A673 (cell line): ENCODE measurements at regions not wholly inside any gene's neighbourhood (a gene's known extent, or its start where the extent isn't known, plus 50 kb on each side); places are given as distances from the start of the nearest gene placed in this dataset.

Source experiments
- BruUV-seq: library from RNA; stranded (reverse); fragments of 400-500 nt; replicated peaks from 2 replicates; lab custom pipeline; 2021; lab: Mats Ljungman, UMichigan
- CTCF ChIA-PET: fragments of 300-600 bp; sonication (Branson Sonifier 250); formaldehyde crosslinking; loops from one replicate; lab custom pipeline; 2022; ENCODE audit warnings: antibody characterized with exemption; lab: Charles Lee
- POLR2A ChIA-PET: fragments of 300-600 bp; sonication (Branson Sonifier 250); formaldehyde crosslinking; loops from one replicate; lab custom pipeline; 2022; ENCODE audit warnings: antibody characterized with exemption; ENCODE audit not compliant: low non-redundant PET; lab: Charles Lee
- DNase-seq: peaks from one replicate; pipeline ENCODE4 v3.0.0-alpha.2; 2015; ENCODE audit warnings: low spot score
- H3K27ac ChIP-seq: fragments of 200-600 bp; sonication (generic); 2 replicates; pipeline ENCODE4 v1.5.1; 2016; ENCODE audit warnings: mixed run types, low read depth, mild to moderate bottlenecking, mixed read lengths, antibody characterized with exemption, low read length; ENCODE audit not compliant: poor library complexity, severe bottlenecking
- H3K27me3 ChIP-seq: fragments of 200-600 bp; sonication (generic); replicated peaks from 2 replicates; pipeline ENCODE4 v1.6.1; 2017; ENCODE audit warnings: mixed run types, low read depth, mild to moderate bottlenecking, mixed read lengths, antibody characterized with exemption, low read length; ENCODE audit not compliant: insufficient read depth, poor library complexity
- H3K36me3 ChIP-seq: fragments of 200-600 bp; sonication (generic); 2 replicates; pipeline ENCODE4 v1.6.1; 2016; ENCODE audit warnings: mixed run types, mild to moderate bottlenecking, mixed read lengths, antibody characterized with exemption, low read length; ENCODE audit not compliant: insufficient read depth, poor library complexity, severe bottlenecking
- H3K4me1 ChIP-seq: fragments of 200-600 bp; sonication (generic); 2 replicates; pipeline ENCODE4 v1.6.1; 2017; ENCODE audit warnings: mixed run types, mild to moderate bottlenecking, mixed read lengths, antibody characterized with exemption, low read length; ENCODE audit not compliant: insufficient read depth, poor library complexity, severe bottlenecking
- H3K4me3 ChIP-seq: fragments of 200-600 bp; sonication (generic); 2 replicates; pipeline ENCODE4 v1.5.1; 2016; ENCODE audit warnings: low read depth, mixed run types, mild to moderate bottlenecking, mixed read lengths, low read length; ENCODE audit not compliant: poor library complexity, severe bottlenecking
- H3K9me3 ChIP-seq: fragments of 200-600 bp; sonication (generic); 2 replicates; pipeline ENCODE4 v1.6.1; 2016; ENCODE audit warnings: mixed run types, low read depth, mild to moderate bottlenecking, mixed read lengths, antibody characterized with exemption, low read length; ENCODE audit not compliant: poor library complexity, severe bottlenecking
- CTCF ChIP-seq: fragments of 300-800, 200-600 bp; sonication (generic); conservative IDR thresholded peaks from 2 replicates; pipeline ENCODE4 v1.5.1; 2017; ENCODE audit warnings: low read depth, mild to moderate bottlenecking, antibody characterized with exemption, low read length, moderate library complexity, mixed read lengths
- EZH2 ChIP-seq: fragments of 200-600 bp; sonication (generic); IDR thresholded peaks from 2 replicates; pipeline ENCODE4 v1.6.1; 2017; ENCODE audit warnings: borderline replicate concordance, low read depth, mild to moderate bottlenecking, mixed read lengths, antibody characterized with exemption, low read length; ENCODE audit not compliant: poor library complexity, severe bottlenecking
- intact Hi-C: fragments of 100-400 bp; cut with micrococcal nuclease; formaldehyde crosslinking; loops from one replicate; pipeline ENCODE4 v1.10.0; 2022; ENCODE audit not compliant: unreplicated experiment

DNA sequence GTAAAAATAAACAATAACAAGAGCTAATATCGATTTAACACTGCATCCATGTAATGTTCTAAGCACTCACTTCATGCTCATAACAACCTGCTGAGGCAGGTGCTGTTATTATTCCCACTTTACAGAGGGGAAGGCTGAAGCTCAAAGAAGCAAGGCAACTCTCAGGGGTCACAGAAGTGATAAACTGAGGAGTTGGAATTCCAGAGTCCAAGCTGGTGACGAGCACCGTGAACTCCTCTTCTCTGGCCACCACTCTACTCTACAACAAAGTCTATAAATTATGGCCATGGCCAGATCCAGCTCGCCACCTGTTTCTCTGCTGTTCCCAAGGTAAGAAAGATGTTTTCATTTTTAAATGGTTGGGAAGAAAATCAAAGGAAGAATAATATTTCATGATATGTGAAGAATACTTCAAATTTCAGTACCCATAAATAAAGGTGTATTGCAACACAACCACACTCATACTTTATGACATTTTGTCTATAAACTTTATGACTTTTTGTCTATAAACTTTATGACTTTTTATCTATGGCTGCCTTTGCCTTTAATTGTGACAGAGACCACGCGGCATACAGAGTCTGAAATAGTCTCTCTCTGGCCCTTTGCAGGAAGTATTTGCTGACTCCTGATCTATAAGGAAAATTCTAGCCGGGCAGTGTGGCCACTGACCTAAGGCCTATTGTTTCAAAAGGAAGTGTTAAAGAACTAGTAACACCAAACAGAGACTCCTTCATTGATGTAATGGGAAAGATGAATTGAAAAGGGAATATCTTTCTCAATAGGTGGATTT lies 113.2 kb upstream of the KCNG1 start:
- no peak for TF ChIP-seq CTCF

DNA sequence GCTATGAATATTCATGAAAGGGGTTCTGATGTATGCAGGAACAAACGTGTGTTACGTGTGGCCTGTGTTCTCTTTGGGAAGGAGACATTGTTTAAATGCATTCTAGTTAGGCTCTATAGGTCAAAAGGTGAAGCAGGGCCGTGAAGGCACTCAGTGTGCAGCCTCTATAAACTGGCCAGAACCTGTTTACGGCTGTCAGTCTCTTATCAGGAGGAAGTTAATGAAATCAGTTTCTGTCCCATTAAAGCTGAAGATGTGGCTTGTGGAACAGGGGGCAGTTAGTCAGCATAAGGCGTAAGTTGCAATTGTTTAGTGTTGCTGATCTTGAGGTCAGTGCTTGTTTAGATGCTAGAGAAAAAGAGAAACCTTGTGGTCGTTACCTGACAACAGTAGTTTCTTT lies 111.5 kb upstream of the KCNG1 start:
- Histone ChIP-seq H3K9me3 (no peaks in the 10 kb centered on the region), H3K4me1 (no peaks in the 10 kb centered on the region), H3K4me3 (no peak overlapping the region), H3K27ac (no peak overlapping the region), H3K27me3 (no peaks in the 10 kb centered on the region), H3K36me3 (no peaks in the 10 kb centered on the region)
- no peak for DNase-seq
- POLR2A ChIA-PET = no interaction called here
- TF ChIP-seq CTCF (no peak), EZH2 (no peak)
- intact Hi-C loops = no loop called here
- no TSS peak for BruUV-seq
- CTCF ChIA-PET = no interaction called here

More for the DNA sequence above, 113.2 kb upstream of the KCNG1 start:
- BruUV-seq = no TSS peak
- ChIA-PET CTCF (no interaction called here), POLR2A (no interaction called here)
- DNase-seq = no peak
- H3K9me3 ChIP-seq = no peaks in the 10 kb centered on the region
- intact Hi-C loops = no loop called here
- H3K36me3 ChIP-seq = no peaks in the 10 kb centered on the region
- H3K27me3 ChIP-seq = no peaks in the 10 kb centered on the region
- no peak overlapping the region for H3K4me3 ChIP-seq
- H3K4me1 ChIP-seq = no peaks in the 10 kb centered on the region
- no peak overlapping the region for H3K27ac ChIP-seq

- no peak overlapping the region for H3K27ac ChIP-seq
- no peak for DNase-seq
- CTCF ChIA-PET = no interaction called here
- H3K4me1 ChIP-seq = no peaks in the 10 kb centered on the region
- no peaks in the 10 kb centered on the region for H3K36me3 ChIP-seq
- H3K9me3 ChIP-seq = no peaks in the 10 kb centered on the region
- intact Hi-C loops = no loop called here
- no TSS peak for BruUV-seq
- POLR2A ChIA-PET = no interaction called here
- no peak overlapping the region for H3K4me3 ChIP-seq
- no peak for TF ChIP-seq EZH2
- TF ChIP-seq CTCF = no peak
- no peaks in the 10 kb centered on the region for H3K27me3 ChIP-seq
These were observed 109.4 kb upstream of the KCNG1 start for GRCh38 chr20:51132279-51132678.
